Neural crest cell (in vitro differentiated cells): ENCODE measurements at regions not wholly inside any gene's neighbourhood (a gene's known extent, or its start where the extent isn't known, plus 50 kb on each side); places are given as distances from the start of the nearest gene placed in this dataset.
"Not testable (repeated sequence)": the region's sequence is repeated elsewhere in the genome, so short reads cannot be mapped to it uniquely, and the experiment has no call there.

Source experiments
- DNase-seq: peaks from one replicate; pipeline ENCODE4 v3.0.0; 2021; ENCODE audit warnings: low read depth, mixed read lengths, low spot score
- H3K27ac Mint-ChIP-seq: one replicate; pipeline ENCODE4 v1.8.0; 2021; ENCODE audit warnings: mild to moderate bottlenecking, mixed read lengths; ENCODE audit not compliant: unreplicated experiment
- H3K27me3 Mint-ChIP-seq: 2 replicates; pipeline ENCODE4 v1.8.0; 2021; ENCODE audit warnings: low read depth, mild to moderate bottlenecking, mixed read lengths
- H3K36me3 Mint-ChIP-seq: 2 replicates; pipeline ENCODE4 v1.8.0; 2021; ENCODE audit warnings: low read depth, mild to moderate bottlenecking, mixed read lengths
- H3K4me1 Mint-ChIP-seq: 2 replicates; pipeline ENCODE4 v1.8.0; 2021; ENCODE audit warnings: mixed read lengths
- H3K4me3 Mint-ChIP-seq: one replicate; pipeline ENCODE4 v1.8.0; 2021; ENCODE audit warnings: mild to moderate bottlenecking, mixed read lengths
- H3K9me3 Mint-ChIP-seq: 2 replicates; pipeline ENCODE4 v1.8.0; 2021; ENCODE audit warnings: mixed read lengths
- CTCF ChIP-seq: fragments of 200-600 bp; sonication (generic); conservative IDR thresholded peaks from 2 replicates; pipeline ENCODE4 v1.5.0; 2021; ENCODE audit warnings: antibody characterized with exemption, mild to moderate bottlenecking

- H3K36me3 Mint-ChIP-seq, H3K27ac Mint-ChIP-seq, H3K4me3 Mint-ChIP-seq, DNase-seq, H3K4me1 Mint-ChIP-seq, H3K9me3 Mint-ChIP-seq: not testable (repeated sequence)
- peaks cover 24% of the 10 kb centered on the region for H3K27me3 Mint-ChIP-seq
Observed at GRCh38 chr17:34039759-34040555, 215.1 kb upstream of the CCL2 start.

- H3K36me3 Mint-ChIP-seq, result no peaks in the 10 kb centered on the region
- peaks cover 40% of the 10 kb centered on the region for H3K27me3 Mint-ChIP-seq
- peaks cover 3% of the 10 kb centered on the region for H3K9me3 Mint-ChIP-seq
- DNase-seq, result no peak
- H3K4me1 Mint-ChIP-seq, result no peaks in the 10 kb centered on the region
- no peak overlapping the region for H3K27ac Mint-ChIP-seq
- H3K4me3 Mint-ChIP-seq, result no peak overlapping the region
- TF ChIP-seq CTCF, result no peak
Observed at GRCh38 chr17:34045990-34046389, 209.1 kb upstream of the CCL2 start.

- H3K27ac Mint-ChIP-seq, result no peak overlapping the region
- DNase-seq, result no peak
- H3K27me3 Mint-ChIP-seq, result peaks cover 71% of the 10 kb centered on the region
- peaks cover 3% of the 10 kb centered on the region for H3K9me3 Mint-ChIP-seq
- no peak overlapping the region for H3K4me3 Mint-ChIP-seq
- TF ChIP-seq CTCF, result no peak
- H3K36me3 Mint-ChIP-seq, result no peaks in the 10 kb centered on the region
- no peaks in the 10 kb centered on the region for H3K4me1 Mint-ChIP-seq
Observed at GRCh38 chr17:34051046-34051445, 204.0 kb upstream of the CCL2 start.

- peaks cover 80% of the 10 kb centered on the region for H3K27me3 Mint-ChIP-seq
- H3K36me3 Mint-ChIP-seq, result no peaks in the 10 kb centered on the region
- DNase-seq, result no peak
- no peaks in the 10 kb centered on the region for H3K4me1 Mint-ChIP-seq
- H3K27ac Mint-ChIP-seq, result no peak overlapping the region
- TF ChIP-seq CTCF, result no peak
- no peaks in the 10 kb centered on the region for H3K9me3 Mint-ChIP-seq
- H3K4me3 Mint-ChIP-seq, result no peak overlapping the region
Observed at GRCh38 chr17:34054495-34054894, 200.6 kb upstream of the CCL2 start.

- H3K27me3 Mint-ChIP-seq, result peaks cover 69% of the 10 kb centered on the region
- H3K27ac Mint-ChIP-seq, result no peak overlapping the region
- no peaks in the 10 kb centered on the region for H3K9me3 Mint-ChIP-seq
- no peak for TF ChIP-seq CTCF
- no peak overlapping the region for H3K4me3 Mint-ChIP-seq
- no peaks in the 10 kb centered on the region for H3K4me1 Mint-ChIP-seq
- DNase-seq, result no peak
- H3K36me3 Mint-ChIP-seq, result no peaks in the 10 kb centered on the region
Observed at GRCh38 chr17:34055606-34056005, 199.5 kb upstream of the CCL2 start.

- DNase-seq, result no peak
- Mint-ChIP-seq H3K36me3 (no peaks in the 10 kb centered on the region), H3K4me1 (no peaks in the 10 kb centered on the region), H3K27me3 (peaks cover 68% of the 10 kb centered on the region), H3K27ac (no peak overlapping the region), H3K4me3 (no peak overlapping the region), H3K9me3 (peaks cover 3% of the 10 kb centered on the region)
- no peak for TF ChIP-seq CTCF
Observed at GRCh38 chr17:34059423-34060220, 195.5 kb upstream of the CCL2 start.
